B cell (primary cell): ENCODE measurements at regions not wholly inside any gene's neighbourhood (a gene's known extent, or its start where the extent isn't known, plus 50 kb on each side); places are given as distances from the start of the nearest gene placed in this dataset.

Source experiments
- ATAC-seq: fragments of 200-7000 bp; cut with Tn5 transposase; one replicate; pipeline ENCODE4 v1.10.0; 2021; ENCODE audit warnings: low read depth, mild to moderate bottlenecking, moderate number of reproducible peaks, moderate library complexity
- CTCF ChIA-PET: fragments of 350-600 bp; sonication (Branson Sonifier 250); formaldehyde crosslinking; loops from one replicate; lab custom pipeline; 2021; ENCODE audit warnings: antibody characterized with exemption, inconsistent platforms; lab: Charles Lee
- POLR2A ChIA-PET: fragments of 350-600 bp; sonication (Branson Sonifier 250); formaldehyde crosslinking; loops from one replicate; lab custom pipeline; 2021; ENCODE audit warnings: antibody characterized with exemption; lab: Charles Lee
- DNase-seq: peaks from one replicate; pipeline ENCODE4 v3.0.0; 2013
- H2AFZ ChIP-seq: 2 replicates; pipeline ENCODE4 v1.6.1; 2012; ENCODE audit warnings: mild to moderate bottlenecking, low read depth, low read length; ENCODE audit not compliant: insufficient read depth, poor library complexity, severe bottlenecking
- H3K27ac ChIP-seq, 2 donors: 1 replicate in 1 of 2; 2 replicates in 1 of 2; pipeline ENCODE4 v1.5.1; 2012 to 2013; ENCODE audit warnings: low read length in 2 of 2, mild to moderate bottlenecking in 2 of 2, moderate library complexity in 1 of 2
- H3K27me3 ChIP-seq, 4 experiments: fragments of 200-600 bp in 1 of 4; sonication (generic) in 1 of 4; replicated peaks in 1 of 4; 1 replicate in 2 of 4; 2 replicates in 2 of 4; pipeline versions ENCODE4 v1.6.1 to v1.7.0; 2013 to 2016; ENCODE audit warnings: low read length in 3 of 4, mild to moderate bottlenecking in 2 of 4, mixed read lengths in 1 of 4, moderate library complexity in 1 of 4; ENCODE audit not compliant: insufficient read depth in 4 of 4, control insufficient read depth in 3 of 4; ENCODE audit errors: control extremely low read depth in 1 of 4
- H3K36me3 ChIP-seq, 2 experiments: replicated peaks in 1 of 2; 1 replicate in 1 of 2; 2 replicates in 1 of 2; pipeline versions ENCODE4 v1.6.1 to v1.7.1; 2013; ENCODE audit warnings: low read length in 1 of 2; ENCODE audit not compliant: insufficient read depth in 2 of 2, control insufficient read depth in 1 of 2; ENCODE audit errors: control extremely low read depth in 1 of 2, extremely low read depth in 1 of 2
- H3K4me1 ChIP-seq, 2 donors: fragments of 200-600 bp in 1 of 2; sonication (generic) in 1 of 2; 1 replicate in 1 of 2; 2 replicates in 1 of 2; pipeline versions ENCODE4 v1.5.1 to v1.6.1; 2013 to 2017; ENCODE audit warnings: low read length in 2 of 2; ENCODE audit not compliant: control insufficient read depth in 2 of 2, insufficient read depth in 2 of 2
- H3K4me2 ChIP-seq: replicated peaks from 2 replicates; pipeline ENCODE3; 2012; ENCODE audit warnings: mild to moderate bottlenecking, low read depth, low read length; ENCODE audit not compliant: poor library complexity, severe bottlenecking
- H3K4me3 ChIP-seq, 5 experiments: fragments of 200-600 bp in 1 of 5; sonication (generic) in 1 of 5; 1 replicate in 3 of 5; 2 replicates in 2 of 5; pipeline versions ENCODE4 v1.5.1 to v1.7.0; 2011 to 2016; ENCODE audit warnings: low read length in 4 of 5, mild to moderate bottlenecking in 4 of 5, low read depth in 2 of 5, control low read depth in 1 of 5, moderate library complexity in 1 of 5; ENCODE audit not compliant: insufficient read depth in 1 of 5; ENCODE audit errors: control extremely low read depth in 1 of 5, extremely low read depth in 1 of 5
- H3K79me2 ChIP-seq: fragments of 200-600 bp; sonication (generic); one replicate; pipeline ENCODE4 v1.6.0; 2016; ENCODE audit warnings: low read length; ENCODE audit not compliant: control insufficient read depth, insufficient read depth
- H3K9ac ChIP-seq: fragments of 200-600 bp; sonication (generic); 2 replicates; pipeline ENCODE4 v1.6.1; 2017; ENCODE audit warnings: mild to moderate bottlenecking, low read length, moderate library complexity
- H3K9me3 ChIP-seq, 3 donors: one replicate each; pipeline versions ENCODE4 v1.6.1 to v1.7.1; 2013; ENCODE audit warnings: low read length in 2 of 3; ENCODE audit not compliant: control insufficient read depth in 2 of 3, insufficient read depth in 1 of 3; ENCODE audit errors: control extremely low read depth in 1 of 3
- H4K20me1 ChIP-seq: 2 replicates; pipeline ENCODE4 v1.6.0; 2012; ENCODE audit warnings: mild to moderate bottlenecking, low read length; ENCODE audit not compliant: insufficient read depth, control insufficient read depth, poor library complexity, severe bottlenecking
- H3K27ac Mint-ChIP-seq: one replicate; pipeline ENCODE4 v1.8.0; 2021; ENCODE audit warnings: mixed read lengths
- H3K27me3 Mint-ChIP-seq: one replicate; pipeline ENCODE4 v1.8.0; 2021; ENCODE audit warnings: mixed read lengths
- H3K4me1 Mint-ChIP-seq: one replicate; pipeline ENCODE4 v1.8.0; 2021; ENCODE audit warnings: mixed read lengths
- H3K4me3 Mint-ChIP-seq: one replicate; pipeline ENCODE4 v1.8.0; 2021; ENCODE audit warnings: mixed read lengths
- H3K9me3 Mint-ChIP-seq: one replicate; pipeline ENCODE4 v1.8.0; 2022; ENCODE audit warnings: mixed read lengths; ENCODE audit not compliant: insufficient read depth
- CTCF ChIP-seq: fragments of 200-600 bp; IDR thresholded peaks from one replicate; pipeline ENCODE4 v1.8.0; 2022; ENCODE audit warnings: antibody characterized with exemption, mild to moderate bottlenecking
- EZH2 ChIP-seq: IDR thresholded peaks from 2 replicates; pipeline ENCODE4 v1.6.1; 2012; ENCODE audit warnings: borderline replicate concordance, low read depth, mild to moderate bottlenecking, moderate library complexity, low read length; ENCODE audit not compliant: insufficient read depth, poor library complexity, severe bottlenecking
- WGBS: methylation state at CpG from one replicate; pipeline ENCODE4 v1.1.5; 2013; ENCODE audit warnings: missing lambda C conversion rate; ENCODE audit not compliant: insufficient coverage; 5-methylcytosine and 5-hydroxymethylcytosine counted together
- intact Hi-C: fragments of 100-400 bp; cut with micrococcal nuclease; formaldehyde crosslinking; loops from one replicate; pipeline ENCODE4 v1.10.0; 2022

GRCh38 chr7:52911326-52911725 lies 124.1 kb upstream of the POM121L12 start:
- no peak overlapping the region for H3K27ac ChIP-seq
- H3K4me3 Mint-ChIP-seq = no peak overlapping the region
- H3K4me1 ChIP-seq = no peaks in the 10 kb centered on the region
- H3K9me3 ChIP-seq = peaks cover 0 to 15% (median 0%) of the 10 kb centered on the region in 3 donors
- H3K4me2 ChIP-seq = no peak overlapping the region
- 89% methylated on average over 7 of the region's 7 CpGs for WGBS
- H3K9me3 Mint-ChIP-seq = peaks cover 2% of the 10 kb centered on the region
- no peak overlapping the region for H3K27ac Mint-ChIP-seq
- intact Hi-C loops = no loop called here
- no peaks in the 10 kb centered on the region for H3K4me1 Mint-ChIP-seq
- no peaks in the 10 kb centered on the region for H3K36me3 ChIP-seq
- H3K27me3 ChIP-seq = no peaks in the 10 kb centered on the region
- ATAC-seq = no peak
- ChIA-PET CTCF (no interaction called here), POLR2A (no interaction called here)
- TF ChIP-seq CTCF (no peak), EZH2 (no peak)
- DNase-seq = no peak
- no peaks in the 10 kb centered on the region for H3K79me2 ChIP-seq
- H3K9ac ChIP-seq = no peak overlapping the region
- H3K27me3 Mint-ChIP-seq = no peaks in the 10 kb centered on the region
- H2AFZ ChIP-seq = no peak overlapping the region
- no peaks in the 10 kb centered on the region for H4K20me1 ChIP-seq
- no peak overlapping the region for H3K4me3 ChIP-seq

GRCh38 chr7:52909935-52910334 lies 125.5 kb upstream of the POM121L12 start:
- no peaks in the 10 kb centered on the region for H3K36me3 ChIP-seq
- H3K4me3 Mint-ChIP-seq = no peak overlapping the region
- H3K27me3 Mint-ChIP-seq = no peaks in the 10 kb centered on the region
- H3K27ac ChIP-seq = no peak overlapping the region
- H4K20me1 ChIP-seq = no peaks in the 10 kb centered on the region
- WGBS = 40% methylated on average over 1 of the region's 1 CpG
- CTCF ChIA-PET = no interaction called here
- no peaks in the 10 kb centered on the region for H3K4me1 Mint-ChIP-seq
- TF ChIP-seq CTCF (no peak), EZH2 (no peak)
- H3K4me1 ChIP-seq = no peaks in the 10 kb centered on the region
- peaks cover 5% of the 10 kb centered on the region for H3K9me3 Mint-ChIP-seq
- POLR2A ChIA-PET = no interaction called here
- no peaks in the 10 kb centered on the region for H3K27me3 ChIP-seq
- ATAC-seq (no peak), DNase-seq (no peak)
- H3K27ac Mint-ChIP-seq = no peak overlapping the region
- intact Hi-C loops = no loop called here
- no peak overlapping the region for H3K9ac ChIP-seq
- no peaks in the 10 kb centered on the region for H3K79me2 ChIP-seq
- no peak overlapping the region for H3K4me3 ChIP-seq
- H3K9me3 ChIP-seq = peaks cover 0 to 15% (median 0%) of the 10 kb centered on the region in 3 donors
- no peak overlapping the region for H2AFZ ChIP-seq
- no peak overlapping the region for H3K4me2 ChIP-seq
